A549 (cell line): ENCODE measurements at regions not wholly inside any gene's neighbourhood (a gene's known extent, or its start where the extent isn't known, plus 50 kb on each side); places are given as distances from the start of the nearest gene placed in this dataset.

ENCODE experiments used
- EP300 ChIP-seq, 2 experiments: fragments of >200 bp; sonication (Bioruptor Twin); formaldehyde crosslinking; IDR thresholded peaks; 2 replicates in 1 of 2; 3 replicates in 1 of 2; pipeline ENCODE4 v1.6.1; 2016 to 2017
- MAX ChIP-seq: IDR thresholded peaks from 2 replicates; pipeline ENCODE4 v1.6.1; 2012
- POLR2A ChIP-seq: IDR thresholded peaks from 2 replicates; pipeline ENCODE4 v1.6.1; 2012; ENCODE audit warnings: mild to moderate bottlenecking, low read length
- RARB ChIP-seq: fragments of 250-450 bp; sonication (Bioruptor Pico); IDR thresholded peaks from 2 replicates; pipeline ENCODE4 v1.8.0; 2021; ENCODE audit warnings: mild to moderate bottlenecking, moderate library complexity
- RFX5 ChIP-seq: fragments of 450-650 bp; IDR thresholded peaks from 2 replicates; pipeline ENCODE4 v1.7.1; 2014; ENCODE audit warnings: antibody characterized with exemption, mild to moderate bottlenecking, moderate library complexity
- TF ChIP-seq, protein P1 (sequence below): fragments of >200 bp; sonication (Bioruptor Twin); formaldehyde crosslinking; IDR thresholded peaks from 3 replicates; pipeline ENCODE4 v1.5.1; 2016
- TF ChIP-seq, protein P2 (sequence below): fragments of 200-600 bp; sonication (generic); IDR thresholded peaks from 2 replicates; pipeline ENCODE4 v1.6.1; 2016; ENCODE audit warnings: antibody characterized with exemption, mild to moderate bottlenecking, moderate library complexity

DNA sequence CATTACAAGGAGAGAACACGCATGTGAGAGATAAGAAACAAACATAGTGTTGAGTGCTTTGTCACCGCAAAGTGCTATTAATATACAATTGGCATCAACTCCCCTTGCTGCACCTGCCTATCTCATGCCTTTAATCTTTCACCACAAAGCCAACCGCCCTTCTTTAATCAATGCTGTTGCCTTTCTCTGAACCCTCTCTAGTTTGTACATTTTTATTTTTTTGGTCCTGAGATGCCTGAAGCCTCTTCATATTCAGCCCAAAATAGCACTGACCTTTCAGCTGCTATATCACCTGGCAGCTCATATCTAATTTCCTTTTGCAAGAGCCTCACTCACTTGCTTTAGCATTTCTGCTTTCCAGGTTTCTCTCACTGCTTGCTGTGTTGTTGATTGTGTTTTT is 504.7 kb downstream of the NUF2 start:
- TF ChIP-seq EP300 (IDR thresholded peaks at IDR 0.05), result no peak
- no peak for TF ChIP-seq POLR2A
- no peak for TF ChIP-seq MAX
- TF ChIP-seq, protein P1, sequence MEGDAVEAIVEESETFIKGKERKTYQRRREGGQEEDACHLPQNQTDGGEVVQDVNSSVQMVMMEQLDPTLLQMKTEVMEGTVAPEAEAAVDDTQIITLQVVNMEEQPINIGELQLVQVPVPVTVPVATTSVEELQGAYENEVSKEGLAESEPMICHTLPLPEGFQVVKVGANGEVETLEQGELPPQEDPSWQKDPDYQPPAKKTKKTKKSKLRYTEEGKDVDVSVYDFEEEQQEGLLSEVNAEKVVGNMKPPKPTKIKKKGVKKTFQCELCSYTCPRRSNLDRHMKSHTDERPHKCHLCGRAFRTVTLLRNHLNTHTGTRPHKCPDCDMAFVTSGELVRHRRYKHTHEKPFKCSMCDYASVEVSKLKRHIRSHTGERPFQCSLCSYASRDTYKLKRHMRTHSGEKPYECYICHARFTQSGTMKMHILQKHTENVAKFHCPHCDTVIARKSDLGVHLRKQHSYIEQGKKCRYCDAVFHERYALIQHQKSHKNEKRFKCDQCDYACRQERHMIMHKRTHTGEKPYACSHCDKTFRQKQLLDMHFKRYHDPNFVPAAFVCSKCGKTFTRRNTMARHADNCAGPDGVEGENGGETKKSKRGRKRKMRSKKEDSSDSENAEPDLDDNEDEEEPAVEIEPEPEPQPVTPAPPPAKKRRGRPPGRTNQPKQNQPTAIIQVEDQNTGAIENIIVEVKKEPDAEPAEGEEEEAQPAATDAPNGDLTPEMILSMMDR, result no peak
- TF ChIP-seq, protein P2, sequence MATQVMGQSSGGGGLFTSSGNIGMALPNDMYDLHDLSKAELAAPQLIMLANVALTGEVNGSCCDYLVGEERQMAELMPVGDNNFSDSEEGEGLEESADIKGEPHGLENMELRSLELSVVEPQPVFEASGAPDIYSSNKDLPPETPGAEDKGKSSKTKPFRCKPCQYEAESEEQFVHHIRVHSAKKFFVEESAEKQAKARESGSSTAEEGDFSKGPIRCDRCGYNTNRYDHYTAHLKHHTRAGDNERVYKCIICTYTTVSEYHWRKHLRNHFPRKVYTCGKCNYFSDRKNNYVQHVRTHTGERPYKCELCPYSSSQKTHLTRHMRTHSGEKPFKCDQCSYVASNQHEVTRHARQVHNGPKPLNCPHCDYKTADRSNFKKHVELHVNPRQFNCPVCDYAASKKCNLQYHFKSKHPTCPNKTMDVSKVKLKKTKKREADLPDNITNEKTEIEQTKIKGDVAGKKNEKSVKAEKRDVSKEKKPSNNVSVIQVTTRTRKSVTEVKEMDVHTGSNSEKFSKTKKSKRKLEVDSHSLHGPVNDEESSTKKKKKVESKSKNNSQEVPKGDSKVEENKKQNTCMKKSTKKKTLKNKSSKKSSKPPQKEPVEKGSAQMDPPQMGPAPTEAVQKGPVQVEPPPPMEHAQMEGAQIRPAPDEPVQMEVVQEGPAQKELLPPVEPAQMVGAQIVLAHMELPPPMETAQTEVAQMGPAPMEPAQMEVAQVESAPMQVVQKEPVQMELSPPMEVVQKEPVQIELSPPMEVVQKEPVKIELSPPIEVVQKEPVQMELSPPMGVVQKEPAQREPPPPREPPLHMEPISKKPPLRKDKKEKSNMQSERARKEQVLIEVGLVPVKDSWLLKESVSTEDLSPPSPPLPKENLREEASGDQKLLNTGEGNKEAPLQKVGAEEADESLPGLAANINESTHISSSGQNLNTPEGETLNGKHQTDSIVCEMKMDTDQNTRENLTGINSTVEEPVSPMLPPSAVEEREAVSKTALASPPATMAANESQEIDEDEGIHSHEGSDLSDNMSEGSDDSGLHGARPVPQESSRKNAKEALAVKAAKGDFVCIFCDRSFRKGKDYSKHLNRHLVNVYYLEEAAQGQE, result no peak
- TF ChIP-seq RARB (CRISPR knock-in tag), result no peak
- no peak for TF ChIP-seq RFX5
